Smooth muscle cell (in vitro differentiated cells): ENCODE measurements at regions not wholly inside any gene's neighbourhood (a gene's known extent, or its start where the extent isn't known, plus 50 kb on each side); places are given as distances from the start of the nearest gene placed in this dataset.

Experiments
- DNase-seq: peaks from one replicate; lab custom pipeline; 2025; ENCODE audit not compliant: unreplicated experiment; lab: John Stamatoyannopoulos, UW
- H2AFZ ChIP-seq: fragments of 200-600 bp; sonication (generic); 2 replicates; pipeline ENCODE4 v1.6.0; 2016; ENCODE audit warnings: antibody characterized with exemption, low read depth, mild to moderate bottlenecking
- H3F3A ChIP-seq: fragments of 200-600 bp; sonication (generic); 2 replicates; pipeline ENCODE4 v1.6.0; 2017; ENCODE audit warnings: antibody characterized with exemption, low read depth
- H3K27ac ChIP-seq: fragments of 200-600 bp; sonication (generic); 2 replicates; pipeline ENCODE4 v1.5.1; 2016; ENCODE audit warnings: low read depth, mild to moderate bottlenecking
- H3K27me3 ChIP-seq: fragments of 200-600 bp; sonication (generic); 2 replicates; pipeline ENCODE4 v1.6.1; 2016; ENCODE audit warnings: low read depth, mild to moderate bottlenecking
- H3K36me3 ChIP-seq: fragments of 200-600 bp; sonication (generic); 2 replicates; pipeline ENCODE4 v1.5.1; 2016; ENCODE audit warnings: low read depth
- H3K4me1 ChIP-seq: fragments of 200-600 bp; sonication (generic); 2 replicates; pipeline ENCODE4 v1.5.1; 2016; ENCODE audit warnings: low read depth
- H3K4me2 ChIP-seq: fragments of 200-600 bp; sonication (generic); 2 replicates; pipeline ENCODE4 v1.6.0; 2016; ENCODE audit warnings: mild to moderate bottlenecking
- H3K4me3 ChIP-seq: fragments of 200-600 bp; sonication (generic); 2 replicates; pipeline ENCODE4 v1.5.1; 2016; ENCODE audit warnings: mild to moderate bottlenecking
- H3K79me2 ChIP-seq: fragments of 200-600 bp; sonication (generic); 2 replicates; pipeline ENCODE4 v1.6.0; 2016; ENCODE audit warnings: low read depth, mild to moderate bottlenecking
- H3K9ac ChIP-seq: fragments of 200-600 bp; sonication (generic); 2 replicates; pipeline ENCODE4 v1.6.0; 2016; ENCODE audit warnings: low read depth
- H3K9me3 ChIP-seq: fragments of 200-600 bp; sonication (generic); replicated peaks from 2 replicates; pipeline ENCODE4 v1.5.1; 2016; ENCODE audit warnings: low read depth
- H4K20me1 ChIP-seq: fragments of 200-600 bp; sonication (generic); 2 replicates; pipeline ENCODE4 v1.6.0; 2016; ENCODE audit warnings: low read depth
- CTCF ChIP-seq: fragments of 200-600 bp; sonication (generic); IDR thresholded peaks from 2 replicates; pipeline ENCODE4 v1.5.1; 2017; ENCODE audit warnings: borderline replicate concordance, mild to moderate bottlenecking, antibody characterized with exemption; ENCODE audit not compliant: insufficient read depth, poor library complexity, severe bottlenecking
- WGBS: methylation state at CpG from one replicate; pipeline ENCODE4 v1.1.7; 2016; ENCODE audit warnings: low lambda C conversion rate; 5-methylcytosine and 5-hydroxymethylcytosine counted together

GRCh38 chr16:79497606-79498350, 102.8 kb downstream of the MAF start:
- no peak overlapping the region for H3K9ac ChIP-seq
- H3K79me2 ChIP-seq = no peaks in the 10 kb centered on the region
- 93% methylated on average over 6 of the region's 6 CpGs for WGBS
- no peak for TF ChIP-seq CTCF
- H3K36me3 ChIP-seq = no peaks in the 10 kb centered on the region
- no peaks in the 10 kb centered on the region for H3K4me1 ChIP-seq
- H3K4me2 ChIP-seq = no peak overlapping the region
- no peak overlapping the region for H2AFZ ChIP-seq
- H3K4me3 ChIP-seq = no peak overlapping the region
- H3K9me3 ChIP-seq = no peaks in the 10 kb centered on the region
- no peak overlapping the region for H3K27ac ChIP-seq
- H3K27me3 ChIP-seq = peaks cover 11% of the 10 kb centered on the region
- H3F3A ChIP-seq = no peaks in the 10 kb centered on the region
- H4K20me1 ChIP-seq = no peaks in the 10 kb centered on the region
- DNase-seq = no peak

GRCh38 chr16:79493911-79494310, 106.6 kb downstream of the MAF start:
- Histone ChIP-seq H3K27ac (no peak overlapping the region), H3K9me3 (no peaks in the 10 kb centered on the region), H3K9ac (no peak overlapping the region), H3K4me3 (no peak overlapping the region), H3K27me3 (peaks cover 4% of the 10 kb centered on the region), H4K20me1 (no peaks in the 10 kb centered on the region), H3K4me2 (no peak overlapping the region), H2AFZ (no peak overlapping the region), H3K79me2 (no peaks in the 10 kb centered on the region), H3K36me3 (no peaks in the 10 kb centered on the region), H3K4me1 (no peaks in the 10 kb centered on the region), H3F3A (no peaks in the 10 kb centered on the region)
- TF ChIP-seq CTCF = no peak
- no peak for DNase-seq
- WGBS = 74% methylated on average over 2 of the region's 2 CpGs

GRCh38 chr16:79492036-79492435, 108.5 kb downstream of the MAF start:
- Histone ChIP-seq H3K4me1 (no peaks in the 10 kb centered on the region), H3K4me2 (no peak overlapping the region), H3K36me3 (no peaks in the 10 kb centered on the region), H3K79me2 (no peaks in the 10 kb centered on the region), H3F3A (no peaks in the 10 kb centered on the region), H3K4me3 (no peak overlapping the region), H2AFZ (no peak overlapping the region), H3K27me3 (peaks cover 11% of the 10 kb centered on the region), H3K9ac (no peak overlapping the region), H3K27ac (no peak overlapping the region), H3K9me3 (no peaks in the 10 kb centered on the region), H4K20me1 (no peaks in the 10 kb centered on the region)
- DNase-seq = no peak
- no peak for TF ChIP-seq CTCF
- WGBS = 77% methylated on average over 10 of the region's 10 CpGs

GRCh38 chr16:79485020-79485419, 115.5 kb downstream of the MAF start:
- no peaks in the 10 kb centered on the region for H3K4me1 ChIP-seq
- H2AFZ ChIP-seq = no peak overlapping the region
- H3K27me3 ChIP-seq = peaks cover 40% of the 10 kb centered on the region
- H3K27ac ChIP-seq = no peak overlapping the region
- H3K9me3 ChIP-seq = no peaks in the 10 kb centered on the region
- H4K20me1 ChIP-seq = no peaks in the 10 kb centered on the region
- no peak overlapping the region for H3K4me2 ChIP-seq
- no peaks in the 10 kb centered on the region for H3F3A ChIP-seq
- TF ChIP-seq CTCF = no peak
- H3K79me2 ChIP-seq = no peaks in the 10 kb centered on the region
- H3K9ac ChIP-seq = no peak overlapping the region
- WGBS = 90% methylated on average over 3 of the region's 3 CpGs
- H3K4me3 ChIP-seq = no peak overlapping the region
- no peak for DNase-seq
- H3K36me3 ChIP-seq = no peaks in the 10 kb centered on the region
